ENCODE measurements at regions not wholly inside any gene's neighbourhood (a gene's known extent, or its start where the extent isn't known, plus 50 kb on each side); places are given as distances from the start of the nearest gene placed in this dataset.

DNA sequence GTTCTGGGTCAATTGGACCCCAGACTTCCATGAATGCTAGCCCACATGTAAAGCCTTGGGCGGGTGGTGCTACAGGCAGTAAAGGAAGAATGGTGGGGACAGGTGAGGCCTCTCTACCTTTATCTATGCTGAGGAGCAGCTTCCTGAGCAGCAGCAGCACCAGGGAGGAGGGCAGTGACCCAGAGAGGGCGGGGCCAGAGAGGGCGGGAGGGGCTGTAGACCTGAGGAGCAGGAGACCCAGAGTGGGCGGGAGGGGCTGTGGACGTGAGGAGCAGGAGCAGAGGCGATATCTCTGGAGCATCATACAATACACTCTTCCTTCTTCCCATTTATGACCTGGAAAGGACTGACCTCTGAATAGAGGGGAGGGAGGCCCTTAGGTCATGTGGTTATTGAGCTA, 165.9 kb downstream of the MTRR start:
- TF ChIP-seq, protein P1, sequence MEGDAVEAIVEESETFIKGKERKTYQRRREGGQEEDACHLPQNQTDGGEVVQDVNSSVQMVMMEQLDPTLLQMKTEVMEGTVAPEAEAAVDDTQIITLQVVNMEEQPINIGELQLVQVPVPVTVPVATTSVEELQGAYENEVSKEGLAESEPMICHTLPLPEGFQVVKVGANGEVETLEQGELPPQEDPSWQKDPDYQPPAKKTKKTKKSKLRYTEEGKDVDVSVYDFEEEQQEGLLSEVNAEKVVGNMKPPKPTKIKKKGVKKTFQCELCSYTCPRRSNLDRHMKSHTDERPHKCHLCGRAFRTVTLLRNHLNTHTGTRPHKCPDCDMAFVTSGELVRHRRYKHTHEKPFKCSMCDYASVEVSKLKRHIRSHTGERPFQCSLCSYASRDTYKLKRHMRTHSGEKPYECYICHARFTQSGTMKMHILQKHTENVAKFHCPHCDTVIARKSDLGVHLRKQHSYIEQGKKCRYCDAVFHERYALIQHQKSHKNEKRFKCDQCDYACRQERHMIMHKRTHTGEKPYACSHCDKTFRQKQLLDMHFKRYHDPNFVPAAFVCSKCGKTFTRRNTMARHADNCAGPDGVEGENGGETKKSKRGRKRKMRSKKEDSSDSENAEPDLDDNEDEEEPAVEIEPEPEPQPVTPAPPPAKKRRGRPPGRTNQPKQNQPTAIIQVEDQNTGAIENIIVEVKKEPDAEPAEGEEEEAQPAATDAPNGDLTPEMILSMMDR (IDR thresholded peaks at IDR 0.05; ENCODE audit: insufficient read depth, low read length, poor library complexity, severe bottlenecking), result no peak
- TF ChIP-seq EZH2phosphoT487 (conservative IDR thresholded peaks at IDR 0.05; ENCODE audit: low read length), result no peak
